ENCODE measurements at regions not wholly inside any gene's neighbourhood (a gene's known extent, or its start where the extent isn't known, plus 50 kb on each side); places are given as distances from the start of the nearest gene placed in this dataset.
A peak's percentile ranks its signal among the peaks of the same experiment; 100 is the strongest.

- no peak for DNase-seq (ENCODE audit: low read depth, low spot score)
Observed at GRCh38 chr10:78391585-78391984, 357.9 kb downstream of the RPS24 start.

- DNase-seq (ENCODE audit: low read depth, low spot score), result no peak
Observed at GRCh38 chr10:78392197-78392596, 358.5 kb downstream of the RPS24 start.

- no peak for DNase-seq (ENCODE audit: low read depth, low spot score)
Observed at GRCh38 chr10:78393094-78393493, 359.4 kb downstream of the RPS24 start.

DNA sequence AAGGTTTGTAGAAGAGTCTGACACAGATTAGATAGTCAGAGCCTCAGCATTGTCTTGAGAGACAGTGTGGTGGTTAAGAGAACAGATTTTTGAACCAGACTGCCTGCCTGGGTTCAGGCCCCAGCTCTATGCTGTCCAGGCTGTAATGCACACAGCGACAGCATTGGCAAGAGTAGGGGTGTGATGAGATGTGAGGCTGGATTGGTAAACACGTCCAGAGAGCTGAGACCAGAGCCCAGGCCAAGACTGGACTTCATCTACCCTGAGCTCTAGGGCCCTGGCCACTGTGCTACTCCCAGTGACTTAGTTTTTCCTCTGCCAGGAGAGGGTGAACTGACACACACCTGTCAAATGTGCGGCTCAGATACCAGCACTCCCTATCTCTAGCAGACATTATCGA is 360.4 kb downstream of the RPS24 start:
- no peak for DNase-seq (ENCODE audit: low read depth, low spot score)

- no peak for DNase-seq (ENCODE audit: low read depth, low spot score)
Observed at GRCh38 chr10:78395162-78395561, 361.5 kb downstream of the RPS24 start.

DNA sequence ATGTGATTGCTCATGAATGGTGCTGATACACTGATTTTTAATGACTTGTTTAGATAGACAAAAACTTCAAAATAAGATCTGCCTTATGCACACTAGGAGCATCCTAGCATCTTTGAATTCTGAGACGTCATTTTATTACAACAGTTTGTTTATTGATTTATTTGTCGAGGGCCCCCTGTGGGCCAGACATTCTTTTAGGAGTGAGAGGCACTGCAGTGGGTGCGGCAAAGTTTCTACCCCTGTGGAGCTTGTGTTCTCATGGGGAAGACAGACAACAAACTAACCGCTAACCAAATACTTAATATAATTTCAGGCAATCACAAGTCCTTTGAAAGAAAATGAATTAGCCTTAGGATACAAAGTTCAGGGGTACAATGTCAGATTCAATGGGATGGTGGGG is 363.1 kb downstream of the RPS24 start:
- DNase-seq (ENCODE audit: low read depth, low spot score), result no peak

DNA sequence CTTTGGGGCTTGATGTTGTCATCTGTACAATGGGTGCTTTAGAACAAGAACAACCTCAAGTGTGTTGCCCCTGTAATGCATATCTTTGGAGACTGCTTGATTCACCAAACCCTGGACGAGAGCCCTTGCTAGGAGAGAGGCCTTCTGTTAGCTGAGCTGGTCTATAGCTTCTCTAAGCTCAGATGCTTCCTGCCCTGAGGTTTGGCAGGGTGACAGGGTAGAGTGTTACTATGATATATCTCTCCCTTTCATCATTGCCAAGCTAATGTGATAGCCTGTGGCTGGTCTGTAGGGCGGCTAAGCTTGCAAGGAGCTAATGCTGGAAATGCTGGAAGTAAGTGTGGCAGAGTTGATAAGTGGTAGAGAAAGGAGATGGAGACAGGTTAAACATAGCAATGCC is 364.1 kb downstream of the RPS24 start:
- DNase-seq (ENCODE audit: low read depth, low spot score), result no peak

DNA sequence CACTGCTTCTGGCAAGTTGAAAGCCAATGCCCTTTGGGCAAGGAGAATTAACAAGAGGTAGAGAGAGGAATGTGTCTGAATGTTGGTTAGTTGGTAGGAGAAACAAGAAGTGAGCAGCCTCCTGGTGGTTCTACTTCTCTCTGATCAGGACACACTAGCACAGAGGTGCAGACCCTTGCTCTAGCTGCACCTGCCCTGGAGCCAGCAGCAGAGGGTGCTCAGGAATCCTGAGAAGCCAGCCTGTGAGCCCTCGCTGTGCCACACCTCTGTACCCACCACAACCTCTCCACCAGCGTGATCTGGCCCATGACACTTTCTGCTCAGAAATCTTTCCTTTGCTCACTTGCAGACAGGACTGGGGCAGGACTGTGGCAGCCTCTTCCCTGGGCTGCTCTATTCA is 364.7 kb downstream of the RPS24 start:
- DNase-seq (ENCODE audit: low read depth, low spot score), result no peak

- DNase-seq (ENCODE audit: low read depth, low spot score), result peak; percentile 37
Observed at GRCh38 chr10:78401624-78402367, 368.1 kb downstream of the RPS24 start.

GRCh38 chr10:78402591-78402990 is 368.9 kb downstream of the RPS24 start:
- no peak for DNase-seq (ENCODE audit: low read depth, low spot score)

- no peak for DNase-seq (ENCODE audit: low read depth, low spot score)
Observed at GRCh38 chr10:78403781-78404180, 370.1 kb downstream of the RPS24 start.

DNA sequence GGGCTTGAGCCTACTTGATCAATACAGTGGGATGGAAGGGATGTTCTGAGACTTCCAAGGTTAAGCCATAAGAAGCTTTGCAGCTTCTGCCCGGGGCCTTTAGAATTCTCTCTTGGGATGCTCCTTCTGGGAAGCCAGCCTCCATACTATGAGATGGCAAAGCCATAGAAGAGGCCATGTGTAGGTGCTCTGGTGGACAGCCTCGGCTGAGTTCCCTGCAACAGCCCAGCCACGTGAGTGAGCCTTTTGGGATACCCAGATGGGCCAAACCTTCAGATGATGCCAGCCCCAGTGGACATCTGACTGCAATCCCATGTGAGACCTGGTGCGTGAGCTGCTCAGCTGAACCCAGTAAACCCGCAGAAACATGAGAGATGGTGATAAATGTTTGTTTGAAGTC is 370.6 kb downstream of the RPS24 start:
- no peak for DNase-seq (ENCODE audit: low read depth, low spot score)

- peak; percentile 36 for DNase-seq (ENCODE audit: low read depth, low spot score)
Observed at GRCh38 chr10:78405231-78405630, 371.6 kb downstream of the RPS24 start.

DNA sequence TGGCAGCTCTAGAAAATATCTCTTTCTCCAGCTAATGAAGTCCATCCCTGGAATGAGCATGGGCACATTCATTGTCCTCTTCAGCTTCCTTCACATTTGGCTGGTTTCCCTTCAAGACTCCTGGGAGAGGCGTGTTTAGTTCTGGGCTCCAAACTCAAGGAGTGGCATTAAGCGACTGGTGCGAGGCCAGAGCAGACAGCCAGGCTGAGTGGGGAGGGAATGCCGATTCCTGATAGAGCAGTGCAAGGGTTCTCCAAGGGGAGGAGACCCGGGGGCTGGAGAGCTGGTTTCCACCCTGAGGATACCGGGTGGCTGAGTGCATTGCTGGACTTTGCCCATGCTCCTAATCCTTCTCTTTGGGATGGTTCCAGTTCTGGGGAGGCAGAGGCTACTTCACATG is 372.1 kb downstream of the RPS24 start:
- DNase-seq (ENCODE audit: low read depth, low spot score), result no peak

- DNase-seq (ENCODE audit: low read depth, low spot score), result no peak
Observed at GRCh38 chr10:78406648-78407008, 373.0 kb downstream of the RPS24 start.

DNA sequence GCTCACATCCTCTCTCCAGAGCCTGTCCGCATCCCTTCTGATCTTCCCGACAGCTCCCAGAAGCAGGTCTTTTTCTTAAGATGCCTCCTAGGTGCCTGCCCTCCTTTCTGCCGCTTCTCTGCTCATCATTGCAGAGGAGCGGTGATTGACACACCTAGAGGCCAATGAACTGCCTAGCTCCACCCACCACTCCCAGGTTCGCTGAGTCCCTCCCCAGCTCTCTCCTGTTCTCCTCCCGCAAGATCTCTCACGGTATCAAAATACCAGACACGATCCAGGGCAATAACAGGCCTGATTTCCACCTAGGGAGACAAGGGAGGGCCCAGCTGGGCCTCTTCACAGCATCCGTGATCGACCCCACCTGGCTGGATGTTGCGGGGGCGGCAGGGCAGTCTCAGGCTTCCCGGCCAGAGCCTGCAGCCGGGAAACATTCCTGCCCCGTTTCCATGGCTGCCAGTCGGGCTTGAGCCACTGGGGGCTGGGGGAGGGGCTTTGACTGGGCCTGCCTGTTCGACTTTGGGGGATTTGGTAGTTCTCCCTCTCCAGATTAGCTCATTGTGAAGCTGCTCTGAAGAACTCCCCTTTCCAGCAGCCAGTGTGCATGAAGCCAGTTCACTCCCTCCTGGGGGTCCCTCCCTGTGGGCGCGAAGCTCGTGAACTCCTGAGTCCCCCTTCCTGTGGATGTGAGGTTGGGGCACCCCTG is 373.5 kb downstream of the RPS24 start:
- DNase-seq (ENCODE audit: low read depth, low spot score), result peak; percentile 98

DNA sequence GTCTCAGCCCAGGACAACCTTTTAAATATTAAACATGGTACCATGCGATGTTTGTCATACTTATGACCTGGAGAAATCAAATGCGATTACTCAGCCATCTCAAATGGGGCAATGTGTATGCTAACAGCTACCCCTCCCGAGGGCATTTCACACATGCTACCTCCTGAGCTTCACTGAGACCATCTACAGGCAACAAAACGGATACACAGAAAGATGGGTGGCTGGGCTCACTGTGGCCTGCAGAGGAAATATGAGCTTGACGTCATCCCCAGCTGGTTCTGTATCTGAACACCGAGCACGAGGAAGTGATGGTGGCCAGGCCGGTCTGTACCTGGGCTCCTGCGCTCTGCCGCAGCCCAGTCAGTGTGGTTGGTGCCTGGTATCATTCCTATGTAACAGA is 374.3 kb downstream of the RPS24 start:
- no peak for DNase-seq (ENCODE audit: low read depth, low spot score)

DNA sequence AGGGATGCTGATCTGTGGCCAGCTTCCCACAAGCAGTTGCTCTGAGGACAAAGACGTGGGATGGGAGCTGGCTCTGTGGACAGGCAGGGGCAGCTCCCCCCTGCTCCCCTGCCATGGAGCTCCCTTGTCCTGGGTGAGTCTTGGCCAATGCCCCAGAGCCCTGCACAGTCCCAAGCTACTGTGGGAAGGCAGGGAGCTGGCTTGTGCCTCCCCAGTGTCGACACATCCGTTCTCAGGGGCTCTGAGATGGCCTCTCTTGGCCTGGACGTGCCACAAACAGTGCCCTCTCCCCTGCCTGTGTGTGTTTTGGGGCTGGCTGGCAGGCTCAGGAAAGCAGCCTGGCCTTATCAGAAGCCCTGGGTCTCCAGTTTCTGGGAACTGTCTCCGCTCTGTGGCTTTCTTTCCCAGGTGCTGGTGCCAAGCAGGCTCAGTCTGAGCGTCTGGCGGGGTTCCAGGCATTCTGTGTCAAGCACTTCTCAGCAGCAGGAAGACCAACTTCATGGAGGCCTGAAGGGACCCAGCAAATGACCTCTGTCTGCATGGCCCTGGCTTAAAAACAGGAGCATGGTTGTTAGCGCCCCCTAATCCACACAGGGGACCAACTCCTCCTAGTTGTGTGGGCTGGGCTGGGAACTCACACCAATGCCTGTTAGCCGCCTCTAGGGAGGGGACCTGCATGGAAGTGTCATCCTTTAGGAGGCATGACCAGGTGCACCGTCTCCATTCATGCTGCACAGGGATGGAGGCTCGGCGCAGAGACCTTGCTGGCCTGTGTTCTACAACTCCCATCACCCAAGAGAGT is 375.2 kb downstream of the RPS24 start:
- peak; percentile 93 for DNase-seq (ENCODE audit: low read depth, low spot score)

GRCh38 chr10:78410046-78410965 is 376.6 kb downstream of the RPS24 start:
- no peak for DNase-seq (ENCODE audit: low read depth, low spot score)

DNA sequence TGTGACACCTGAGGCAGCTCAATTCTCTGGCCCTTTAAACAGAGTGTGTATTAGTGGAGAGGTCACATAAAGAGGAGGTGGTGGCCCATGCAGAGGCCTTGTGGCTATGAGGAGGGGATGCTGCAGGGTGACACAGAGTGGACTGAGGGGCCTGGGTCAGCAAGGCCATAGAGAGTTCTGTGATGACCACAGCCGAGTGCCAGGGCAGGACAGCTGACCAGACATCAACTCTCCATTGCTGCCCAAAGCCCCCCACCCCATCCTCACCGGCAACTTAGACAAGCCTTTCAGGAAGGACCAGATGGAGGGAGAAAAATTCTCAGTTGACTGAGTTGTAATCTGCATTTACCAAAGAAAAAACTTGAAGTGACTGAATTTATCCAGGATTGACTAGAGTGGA is 378.1 kb downstream of the RPS24 start:
- DNase-seq (ENCODE audit: low read depth, low spot score), result no peak

DNA sequence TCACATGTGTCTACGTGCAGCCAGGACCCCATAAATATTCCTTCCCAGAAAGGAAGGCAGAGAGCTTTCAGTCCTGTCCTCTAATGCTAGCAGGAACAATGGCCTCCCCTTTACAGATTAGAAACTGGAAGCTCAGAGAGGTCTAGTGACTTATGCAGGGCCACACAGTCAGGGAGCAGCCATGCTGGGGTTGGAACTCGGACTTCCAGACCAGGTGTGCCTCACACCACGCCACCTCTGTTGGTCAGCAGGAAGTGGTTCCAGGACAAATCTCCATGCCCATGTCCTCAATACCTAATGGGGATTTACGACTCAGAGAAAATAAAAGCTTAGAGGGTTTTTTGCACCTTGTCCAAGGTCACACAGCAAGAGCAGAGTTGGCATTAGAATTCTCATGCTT is 378.9 kb downstream of the RPS24 start:
- DNase-seq (ENCODE audit: low read depth, low spot score), result no peak

Measured in astrocyte of the hippocampus (primary cell).